ENCODE measurements at regions not wholly inside any gene's neighbourhood (a gene's known extent, or its start where the extent isn't known, plus 50 kb on each side); places are given as distances from the start of the nearest gene placed in this dataset.

DNA sequence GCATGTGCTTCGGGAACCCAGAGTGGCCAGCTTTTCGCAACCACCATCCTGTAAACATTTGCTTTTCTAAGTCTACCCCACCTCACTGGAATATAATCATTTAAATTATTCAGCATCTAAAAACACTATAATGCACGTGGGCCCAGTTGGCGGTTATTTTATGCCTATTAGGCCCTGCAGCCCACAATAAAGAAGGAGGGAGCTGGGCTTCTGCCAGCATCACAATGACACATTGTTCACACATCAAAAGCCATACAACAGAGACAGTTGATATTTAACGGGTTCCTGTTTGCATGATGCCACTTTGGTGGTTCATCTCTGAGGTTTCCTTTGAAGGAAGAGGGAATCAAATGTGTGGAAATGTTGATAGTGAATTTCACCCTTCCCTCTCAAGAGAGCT, 916.0 kb upstream of the CELF4 start:
- 38% methylated on average over 4 of the region's 5 CpGs for WGBS (ENCODE audit: insufficient coverage, low coverage, low lambda C conversion rate, missing lambda C conversion rate)
- intact Hi-C loops (cut with DNase I) = no loop called here

GRCh38 chr18:38475686-38476085, 910.1 kb upstream of the CELF4 start:
- Histone ChIP-seq H3K27ac (no peak overlapping the region), H3K27me3 (no peaks in the 10 kb centered on the region), H3K4me1 (no peaks in the 10 kb centered on the region), H3K4me3 (no peak overlapping the region), H3K9me3 (peaks cover 0 to 3% (median 0%) of the 10 kb centered on the region in 4 donors), H3K36me3 (no peaks in the 10 kb centered on the region)
- 37% methylated on average over 2 of the region's 2 CpGs for WGBS (ENCODE audit: insufficient coverage, low coverage, low lambda C conversion rate, missing lambda C conversion rate)
- no peak for ATAC-seq
- intact Hi-C loops (cut with DNase I) = no loop called here
- TF ChIP-seq CTCF (IDR thresholded peaks at IDR 0.05) = no peak
- TF ChIP-seq POLR2A (IDR thresholded peaks at IDR 0.05) = no peak
- DNase-seq = no peak

More for the DNA sequence above, 916.0 kb upstream of the CELF4 start:
- no peaks in the 10 kb centered on the region for H3K27me3 ChIP-seq
- H3K4me3 ChIP-seq = no peak overlapping the region
- no peak overlapping the region for H3K27ac ChIP-seq
- peaks cover 0 to 3% (median 0%) of the 10 kb centered on the region in 4 donors for H3K9me3 ChIP-seq
- no peak for TF ChIP-seq POLR2A (IDR thresholded peaks at IDR 0.05)
- TF ChIP-seq CTCF (IDR thresholded peaks at IDR 0.05) = no peak
- ATAC-seq = no peak
- H3K36me3 ChIP-seq = no peaks in the 10 kb centered on the region
- no peak for DNase-seq
- H3K4me1 ChIP-seq = no peaks in the 10 kb centered on the region

GRCh38 chr18:38473535-38473934, 907.9 kb upstream of the CELF4 start:
- Histone ChIP-seq H3K36me3 (no peaks in the 10 kb centered on the region), H3K27ac (no peak overlapping the region), H3K4me3 (no peak overlapping the region), H3K4me1 (no peaks in the 10 kb centered on the region), H3K9me3 (no peaks in the 10 kb centered on the region), H3K27me3 (no peaks in the 10 kb centered on the region)
- DNase-seq (no peak), ATAC-seq (no peak)
- TF ChIP-seq CTCF (IDR thresholded peaks at IDR 0.05) = no peak
- TF ChIP-seq POLR2A (IDR thresholded peaks at IDR 0.05) = no peak
- 21% methylated on average over 2 of the region's 2 CpGs for WGBS (ENCODE audit: insufficient coverage, low coverage, low lambda C conversion rate, missing lambda C conversion rate)
- intact Hi-C loops (cut with DNase I) = no loop called here

- no peak overlapping the region for H3K27ac ChIP-seq
- no peaks in the 10 kb centered on the region for H3K36me3 ChIP-seq
- intact Hi-C loops (cut with DNase I) = no loop called here
- ATAC-seq (no peak), DNase-seq (no peak)
- no peaks in the 10 kb centered on the region for H3K9me3 ChIP-seq
- no peaks in the 10 kb centered on the region for H3K27me3 ChIP-seq
- TF ChIP-seq CTCF (IDR thresholded peaks at IDR 0.05) (no peak), POLR2A (IDR thresholded peaks at IDR 0.05) (no peak)
- H3K4me1 ChIP-seq = no peaks in the 10 kb centered on the region
- no peak overlapping the region for H3K4me3 ChIP-seq
These were observed 904.8 kb upstream of the CELF4 start for GRCh38 chr18:38470421-38470820.

DNA sequence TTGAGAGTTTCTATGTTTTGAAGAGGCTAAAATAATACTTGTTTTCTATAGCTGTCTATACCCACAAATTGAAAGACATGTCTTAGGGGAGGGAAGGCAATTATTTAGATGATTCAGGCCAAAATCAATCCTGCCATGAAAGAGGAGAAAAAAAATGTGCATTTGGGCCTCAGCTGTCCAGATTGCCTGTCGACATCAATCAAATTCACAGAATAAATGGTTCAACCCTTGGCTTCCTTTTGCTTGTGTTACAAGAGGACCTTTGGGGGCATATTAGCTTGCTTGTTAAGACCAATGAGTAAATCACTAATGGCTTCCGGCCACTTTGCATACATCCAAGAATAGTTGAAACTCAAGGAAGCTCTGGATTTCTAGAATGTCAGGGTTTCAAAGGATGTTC, 900.8 kb upstream of the CELF4 start:
- Histone ChIP-seq H3K36me3 (no peaks in the 10 kb centered on the region), H3K27ac (no peak overlapping the region), H3K27me3 (no peaks in the 10 kb centered on the region), H3K4me3 (no peak overlapping the region), H3K4me1 (no peaks in the 10 kb centered on the region), H3K9me3 (no peaks in the 10 kb centered on the region)
- intact Hi-C loops (cut with DNase I) = no loop called here
- 42% methylated on average over 2 of the region's 2 CpGs for WGBS (ENCODE audit: insufficient coverage, low coverage, low lambda C conversion rate, missing lambda C conversion rate)
- ATAC-seq (no peak), DNase-seq (no peak)
- no peak for TF ChIP-seq CTCF (IDR thresholded peaks at IDR 0.05)
- TF ChIP-seq POLR2A (IDR thresholded peaks at IDR 0.05) = no peak
